Germinal center (tissue), 1 donor: ENCODE measurements at regions not wholly inside any gene's neighbourhood (a gene's known extent, or its start where the extent isn't known, plus 50 kb on each side); places are given as distances from the start of the nearest gene placed in this dataset.

Source experiments
- DNase-seq: peaks from one replicate; pipeline ENCODE4 v3.0.0; 2012; ENCODE audit warnings: mixed read lengths, low spot score

GRCh38 chr9:14393418-14393817 is 79.5 kb upstream of the NFIB start:
- DNase-seq: no peak

GRCh38 chr9:14391620-14392019 is 77.7 kb upstream of the NFIB start:
- no peak for DNase-seq

- DNase-seq: no peak
Measured at GRCh38 chr9:14389657-14390056, 75.7 kb upstream of the NFIB start.

- DNase-seq: no peak
Measured at GRCh38 chr9:14389146-14389545, 75.2 kb upstream of the NFIB start.

GRCh38 chr9:14383773-14384172 is 69.8 kb upstream of the NFIB start:
- no peak for DNase-seq

GRCh38 chr9:14383294-14383693 is 69.4 kb upstream of the NFIB start:
- DNase-seq: no peak

- no peak for DNase-seq
Measured at GRCh38 chr9:14380061-14380836, 66.3 kb upstream of the NFIB start.

- no peak for DNase-seq
Measured at GRCh38 chr9:14379280-14379679, 65.3 kb upstream of the NFIB start.

GRCh38 chr9:14373706-14374105 is 59.8 kb upstream of the NFIB start:
- DNase-seq: no peak

- no peak for DNase-seq
Measured at GRCh38 chr9:14373336-14373666, 59.4 kb upstream of the NFIB start.

- DNase-seq: no peak
Measured at GRCh38 chr9:14372437-14373335, 58.7 kb upstream of the NFIB start.

GRCh38 chr9:14369011-14369410 is 55.1 kb upstream of the NFIB start:
- DNase-seq: no peak

GRCh38 chr9:14366076-14366475 is 52.1 kb upstream of the NFIB start:
- no peak for DNase-seq

- DNase-seq: no peak
Measured at GRCh38 chr9:14365670-14366069, 51.7 kb upstream of the NFIB start.
